ENCODE measurements at regions not wholly inside any gene's neighbourhood (a gene's known extent, or its start where the extent isn't known, plus 50 kb on each side); places are given as distances from the start of the nearest gene placed in this dataset.

DNA sequence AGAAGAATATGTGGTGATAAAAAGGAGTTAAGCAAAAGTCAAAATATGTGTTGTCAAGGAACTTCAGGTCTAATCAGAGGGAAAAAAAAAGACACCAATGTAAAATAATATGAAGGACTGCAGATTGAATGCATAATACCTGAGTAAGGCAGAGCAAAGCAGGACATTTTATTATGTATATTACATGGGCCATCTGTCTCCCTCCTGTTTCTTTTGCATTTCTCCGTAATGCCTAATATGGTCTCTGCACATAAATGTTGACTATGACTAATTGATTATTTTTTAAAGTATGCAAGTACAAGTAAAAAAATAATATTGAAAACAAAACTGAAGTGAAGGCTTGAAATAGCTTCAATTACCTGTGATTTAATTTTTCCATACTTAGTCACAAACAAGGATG is 384.7 kb upstream of the MAN1A1 start:
- TF ChIP-seq, protein P1, sequence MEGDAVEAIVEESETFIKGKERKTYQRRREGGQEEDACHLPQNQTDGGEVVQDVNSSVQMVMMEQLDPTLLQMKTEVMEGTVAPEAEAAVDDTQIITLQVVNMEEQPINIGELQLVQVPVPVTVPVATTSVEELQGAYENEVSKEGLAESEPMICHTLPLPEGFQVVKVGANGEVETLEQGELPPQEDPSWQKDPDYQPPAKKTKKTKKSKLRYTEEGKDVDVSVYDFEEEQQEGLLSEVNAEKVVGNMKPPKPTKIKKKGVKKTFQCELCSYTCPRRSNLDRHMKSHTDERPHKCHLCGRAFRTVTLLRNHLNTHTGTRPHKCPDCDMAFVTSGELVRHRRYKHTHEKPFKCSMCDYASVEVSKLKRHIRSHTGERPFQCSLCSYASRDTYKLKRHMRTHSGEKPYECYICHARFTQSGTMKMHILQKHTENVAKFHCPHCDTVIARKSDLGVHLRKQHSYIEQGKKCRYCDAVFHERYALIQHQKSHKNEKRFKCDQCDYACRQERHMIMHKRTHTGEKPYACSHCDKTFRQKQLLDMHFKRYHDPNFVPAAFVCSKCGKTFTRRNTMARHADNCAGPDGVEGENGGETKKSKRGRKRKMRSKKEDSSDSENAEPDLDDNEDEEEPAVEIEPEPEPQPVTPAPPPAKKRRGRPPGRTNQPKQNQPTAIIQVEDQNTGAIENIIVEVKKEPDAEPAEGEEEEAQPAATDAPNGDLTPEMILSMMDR (conservative IDR thresholded peaks at IDR 0.05; ENCODE audit: low read depth, low read length): no peak
- no peak for TF ChIP-seq EZH2 (IDR thresholded peaks at IDR 0.05; ENCODE audit: borderline replicate concordance, low read depth, low read length, poor library complexity, severe bottlenecking)
